Left ventricle myocardium inferior (tissue), 1 donor: ENCODE measurements at regions not wholly inside any gene's neighbourhood (a gene's known extent, or its start where the extent isn't known, plus 50 kb on each side); places are given as distances from the start of the nearest gene placed in this dataset.
"Not testable (repeated sequence)": the region's sequence is repeated elsewhere in the genome, so short reads cannot be mapped to it uniquely, and the experiment has no call there.

ENCODE experiments used
- DNase-seq: peaks from one replicate; pipeline ENCODE4 v3.0.0-alpha.2; 2020
- H3K27ac ChIP-seq: fragments of 200-600 bp; replicated peaks from 2 replicates; pipeline ENCODE4 v1.8.0; 2021
- H3K27me3 ChIP-seq: fragments of 200-600 bp; 2 replicates; pipeline ENCODE4 v1.8.0; 2021; ENCODE audit warnings: low read depth
- H3K36me3 ChIP-seq: fragments of 200-600 bp; 2 replicates; pipeline ENCODE4 v1.8.0; 2021
- H3K4me1 ChIP-seq: fragments of 200-600 bp; 2 replicates; pipeline ENCODE4 v1.8.0; 2021
- H3K4me3 ChIP-seq: fragments of 200-600 bp; 2 replicates; pipeline ENCODE4 v1.8.0; 2021; ENCODE audit warnings: mild to moderate bottlenecking, moderate library complexity
- H3K9me3 ChIP-seq: fragments of 200-600 bp; replicated peaks from 2 replicates; pipeline ENCODE4 v1.8.0; 2021
- intact Hi-C: fragments of 100-400 bp; cut with micrococcal nuclease; formaldehyde crosslinking; loops from one replicate; pipeline ENCODE4 v1.11.0; 2022
- TF ChIP-seq, protein P1 (sequence below): fragments of 200-600 bp; IDR thresholded peaks from 2 replicates; pipeline ENCODE4 v1.8.0; 2021; ENCODE audit warnings: antibody characterized with exemption, mild to moderate bottlenecking, borderline replicate concordance
- donor health status: DM: no; HTN: yes; CAD: no; lungs with severe emphysema.

DNA sequence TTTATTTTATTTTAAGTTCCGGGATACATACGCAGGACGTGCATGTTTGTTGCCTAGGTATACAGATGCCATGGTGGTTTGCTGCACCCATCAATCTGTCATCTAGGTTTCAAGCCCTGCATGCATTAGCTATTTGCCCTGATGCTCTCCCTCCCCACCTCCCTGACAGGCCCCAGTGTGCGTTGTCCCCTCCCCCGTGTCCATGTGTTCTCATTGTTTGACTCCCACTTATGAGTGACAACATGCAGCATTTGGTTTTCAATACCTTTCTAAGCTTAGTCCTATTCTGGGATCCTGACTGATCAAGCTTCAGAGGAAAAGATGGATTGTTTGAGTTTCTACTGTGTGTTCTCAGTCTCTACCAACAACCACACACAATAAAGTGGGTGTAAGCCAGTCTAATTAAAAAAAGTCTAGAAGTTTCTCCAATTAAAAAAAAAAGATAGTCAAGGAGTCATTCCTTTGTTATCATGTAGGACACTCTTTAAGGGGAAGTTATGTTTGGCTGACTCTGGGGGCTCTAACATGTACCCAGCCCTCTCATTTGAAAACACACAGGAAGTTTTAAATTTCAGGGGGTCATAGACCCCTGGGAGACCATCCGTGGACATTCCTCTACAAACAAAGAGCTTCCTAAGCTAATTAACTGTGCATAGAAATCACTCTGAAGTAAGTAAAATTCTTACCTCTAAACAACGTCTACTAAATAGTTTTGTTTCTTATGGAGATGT lies 66.3 kb upstream of the ADAMTS18 start:
- intact Hi-C loops: no loop called here
- H3K9me3 ChIP-seq: no peaks in the 10 kb centered on the region
- DNase-seq: no peak
- H3K27ac ChIP-seq: no peak overlapping the region
- no peaks in the 10 kb centered on the region for H3K36me3 ChIP-seq
- no peaks in the 10 kb centered on the region for H3K4me1 ChIP-seq
- no peak overlapping the region for H3K4me3 ChIP-seq
- TF ChIP-seq, protein P1, sequence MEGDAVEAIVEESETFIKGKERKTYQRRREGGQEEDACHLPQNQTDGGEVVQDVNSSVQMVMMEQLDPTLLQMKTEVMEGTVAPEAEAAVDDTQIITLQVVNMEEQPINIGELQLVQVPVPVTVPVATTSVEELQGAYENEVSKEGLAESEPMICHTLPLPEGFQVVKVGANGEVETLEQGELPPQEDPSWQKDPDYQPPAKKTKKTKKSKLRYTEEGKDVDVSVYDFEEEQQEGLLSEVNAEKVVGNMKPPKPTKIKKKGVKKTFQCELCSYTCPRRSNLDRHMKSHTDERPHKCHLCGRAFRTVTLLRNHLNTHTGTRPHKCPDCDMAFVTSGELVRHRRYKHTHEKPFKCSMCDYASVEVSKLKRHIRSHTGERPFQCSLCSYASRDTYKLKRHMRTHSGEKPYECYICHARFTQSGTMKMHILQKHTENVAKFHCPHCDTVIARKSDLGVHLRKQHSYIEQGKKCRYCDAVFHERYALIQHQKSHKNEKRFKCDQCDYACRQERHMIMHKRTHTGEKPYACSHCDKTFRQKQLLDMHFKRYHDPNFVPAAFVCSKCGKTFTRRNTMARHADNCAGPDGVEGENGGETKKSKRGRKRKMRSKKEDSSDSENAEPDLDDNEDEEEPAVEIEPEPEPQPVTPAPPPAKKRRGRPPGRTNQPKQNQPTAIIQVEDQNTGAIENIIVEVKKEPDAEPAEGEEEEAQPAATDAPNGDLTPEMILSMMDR: no peak
- H3K27me3 ChIP-seq: no peaks in the 10 kb centered on the region

DNA sequence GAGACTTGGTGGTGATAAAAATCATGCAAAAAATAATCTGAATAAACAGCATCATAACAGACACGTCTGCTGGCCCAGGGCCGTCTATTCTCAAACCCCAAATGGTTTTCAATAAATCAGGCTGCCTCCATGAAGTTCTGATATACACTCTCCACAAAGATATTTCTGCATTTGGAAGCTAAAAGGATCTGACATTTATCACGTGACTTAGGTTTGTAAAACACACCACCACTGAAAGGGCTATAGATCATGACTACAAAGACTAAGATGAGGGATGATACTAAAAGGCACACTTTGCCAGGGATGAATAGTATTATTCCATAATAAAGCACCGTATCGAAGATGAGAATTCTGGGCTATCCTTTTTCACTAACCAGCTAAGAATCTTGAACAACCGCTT lies 67.6 kb upstream of the ADAMTS18 start:
- TF ChIP-seq, protein P1: no peak
- DNase-seq: no peak
- Histone ChIP-seq H3K27me3 (no peaks in the 10 kb centered on the region), H3K9me3 (no peaks in the 10 kb centered on the region), H3K4me1 (no peaks in the 10 kb centered on the region), H3K4me3 (no peak overlapping the region), H3K27ac (no peak overlapping the region), H3K36me3 (no peaks in the 10 kb centered on the region)
- intact Hi-C loops: no loop called here

DNA sequence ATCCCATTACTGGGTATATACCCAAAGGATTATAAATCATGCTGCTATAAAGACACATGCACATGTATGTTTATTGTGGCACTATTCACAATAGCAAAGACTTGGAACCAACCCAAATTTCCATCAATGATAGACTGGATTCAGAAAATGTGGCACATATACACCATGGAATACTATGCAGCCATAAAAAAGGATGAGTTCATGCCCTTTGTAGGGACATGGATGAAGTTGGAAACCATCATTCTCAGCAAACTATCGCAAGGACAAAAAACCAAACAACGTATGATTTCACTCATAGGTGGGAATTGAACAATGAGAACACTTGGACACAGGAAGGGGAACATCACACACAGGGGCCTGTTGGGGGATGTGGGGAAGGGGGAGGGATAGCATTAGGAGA lies 71.7 kb upstream of the ADAMTS18 start:
- H3K4me3 ChIP-seq, intact Hi-C loops, H3K9me3 ChIP-seq, H3K27ac ChIP-seq, H3K4me1 ChIP-seq, H3K27me3 ChIP-seq, DNase-seq, H3K36me3 ChIP-seq: not testable (repeated sequence)

GRCh38 chr16:77509051-77509450 lies 74.2 kb upstream of the ADAMTS18 start:
- H3K36me3 ChIP-seq: no peaks in the 10 kb centered on the region
- DNase-seq: no peak
- H3K9me3 ChIP-seq: no peaks in the 10 kb centered on the region
- H3K4me1 ChIP-seq: no peaks in the 10 kb centered on the region
- H3K4me3 ChIP-seq: no peak overlapping the region
- H3K27ac ChIP-seq: no peak overlapping the region
- H3K27me3 ChIP-seq: no peaks in the 10 kb centered on the region
- intact Hi-C loops: no loop called here
- TF ChIP-seq, protein P1: no peak

DNA sequence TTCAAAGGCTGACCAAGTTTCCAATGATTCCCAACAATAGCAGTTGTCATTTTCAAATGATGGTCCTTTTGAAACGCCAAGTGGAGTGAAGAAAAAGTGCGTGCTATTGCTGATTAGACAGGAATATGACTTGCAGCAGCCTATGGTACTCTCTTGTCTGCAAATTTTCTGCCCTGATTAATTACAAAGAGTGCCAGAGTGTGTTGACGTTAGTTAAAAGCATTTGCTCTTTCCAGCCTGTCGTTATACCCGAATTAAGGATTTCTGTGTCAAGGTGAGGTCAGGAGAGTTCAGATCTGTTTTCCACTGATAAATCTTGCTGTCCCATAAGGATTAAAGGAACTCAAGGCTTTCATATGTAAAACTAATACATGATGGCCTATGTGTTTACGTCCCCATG lies 75.0 kb upstream of the ADAMTS18 start:
- no peaks in the 10 kb centered on the region for H3K36me3 ChIP-seq
- TF ChIP-seq, protein P1: no peak

GRCh38 chr16:77511053-77511452 lies 76.2 kb upstream of the ADAMTS18 start:
- H3K9me3 ChIP-seq: no peaks in the 10 kb centered on the region
- no peak for DNase-seq
- no peaks in the 10 kb centered on the region for H3K4me1 ChIP-seq
- TF ChIP-seq, protein P1: no peak
- H3K27ac ChIP-seq: no peak overlapping the region
- H3K4me3 ChIP-seq: no peak overlapping the region
- intact Hi-C loops: no loop called here
- H3K36me3 ChIP-seq: no peaks in the 10 kb centered on the region
- H3K27me3 ChIP-seq: no peaks in the 10 kb centered on the region

More for the DNA sequence above, 75.0 kb upstream of the ADAMTS18 start:
- intact Hi-C loops: no loop called here
- no peak for DNase-seq
- H3K4me3 ChIP-seq: no peak overlapping the region
- no peaks in the 10 kb centered on the region for H3K9me3 ChIP-seq
- H3K27me3 ChIP-seq: no peaks in the 10 kb centered on the region
- H3K4me1 ChIP-seq: no peaks in the 10 kb centered on the region
- no peak overlapping the region for H3K27ac ChIP-seq
